ENCODE measurements at regions not wholly inside any gene's neighbourhood (a gene's known extent, or its start where the extent isn't known, plus 50 kb on each side); places are given as distances from the start of the nearest gene placed in this dataset.
A peak's percentile ranks its signal among the peaks of the same experiment; 100 is the strongest.

- DNase-seq (ENCODE audit: extremely low read depth, low read depth) = no peak
- H3K4me3 ChIP-seq (replicated peaks; ENCODE audit: low read depth, low read length) = no peak overlapping the region
- no peak for TF ChIP-seq CTCF (IDR thresholded peaks at IDR 0.05; ENCODE audit: low read depth, low read length, missing control alignments)
These were observed 80.2 kb upstream of the SPATA12 start for GRCh38 chr3:56980243-56980642.

- no peak overlapping the region for H3K4me3 ChIP-seq (replicated peaks; ENCODE audit: low read depth, low read length)
These were observed 80.7 kb upstream of the SPATA12 start for GRCh38 chr3:56979791-56980190.

GRCh38 chr3:56977561-56977889 is 82.9 kb upstream of the SPATA12 start:
- TF ChIP-seq CTCF (IDR thresholded peaks at IDR 0.05; ENCODE audit: low read depth, low read length, missing control alignments) = no peak
- DNase-seq (ENCODE audit: extremely low read depth, low read depth) = no peak
- H3K4me3 ChIP-seq (replicated peaks; ENCODE audit: low read depth, low read length) = no peak overlapping the region

More at GRCh38 chr3:56979791-56980190, 80.7 kb upstream of the SPATA12 start:
- DNase-seq (ENCODE audit: extremely low read depth, low read depth) = no peak
- TF ChIP-seq CTCF (IDR thresholded peaks at IDR 0.05; ENCODE audit: low read depth, low read length, missing control alignments) = no peak

GRCh38 chr3:56976651-56977560 is 83.6 kb upstream of the SPATA12 start:
- no peak overlapping the region for H3K4me3 ChIP-seq (replicated peaks; ENCODE audit: low read depth, low read length)
- DNase-seq (ENCODE audit: extremely low read depth, low read depth) = peak; percentile 79
- no peak for TF ChIP-seq CTCF (IDR thresholded peaks at IDR 0.05; ENCODE audit: low read depth, low read length, missing control alignments)

GRCh38 chr3:56975567-56975966 is 84.9 kb upstream of the SPATA12 start:
- H3K4me3 ChIP-seq (replicated peaks; ENCODE audit: low read depth, low read length) = no peak overlapping the region
- TF ChIP-seq CTCF (IDR thresholded peaks at IDR 0.05; ENCODE audit: low read depth, low read length, missing control alignments) = no peak
- no peak for DNase-seq (ENCODE audit: extremely low read depth, low read depth)

GRCh38 chr3:56974247-56974930 is 86.1 kb upstream of the SPATA12 start:
- TF ChIP-seq CTCF (IDR thresholded peaks at IDR 0.05; ENCODE audit: low read depth, low read length, missing control alignments) = no peak
- no peak overlapping the region for H3K4me3 ChIP-seq (replicated peaks; ENCODE audit: low read depth, low read length)
- DNase-seq (ENCODE audit: extremely low read depth, low read depth) = no peak
